A673 (cell line): ENCODE measurements at regions not wholly inside any gene's neighbourhood (a gene's known extent, or its start where the extent isn't known, plus 50 kb on each side); places are given as distances from the start of the nearest gene placed in this dataset.

ENCODE experiments used
- CTCF ChIP-seq: fragments of 300-800, 200-600 bp; sonication (generic); conservative IDR thresholded peaks from 2 replicates; pipeline ENCODE4 v1.5.1; 2017; ENCODE audit warnings: low read depth, mild to moderate bottlenecking, antibody characterized with exemption, low read length, moderate library complexity, mixed read lengths
- EZH2 ChIP-seq: fragments of 200-600 bp; sonication (generic); IDR thresholded peaks from 2 replicates; pipeline ENCODE4 v1.6.1; 2017; ENCODE audit warnings: borderline replicate concordance, low read depth, mild to moderate bottlenecking, mixed read lengths, antibody characterized with exemption, low read length; ENCODE audit not compliant: poor library complexity, severe bottlenecking

- TF ChIP-seq EZH2, result no peak
- TF ChIP-seq CTCF, result no peak
Observed at GRCh38 chr1:242871471-242872030, 347.1 kb upstream of the PLD5 start.
